GM21737 (cell line): ENCODE measurements at regions not wholly inside any gene's neighbourhood (a gene's known extent, or its start where the extent isn't known, plus 50 kb on each side); places are given as distances from the start of the nearest gene placed in this dataset.

Experiments used
- ATAC-seq: cut with Tn5 transposase; IDR thresholded peaks from one replicate; pipeline ENCODE4 v1.9.1; 2021; ENCODE audit warnings: mild to moderate bottlenecking, moderate library complexity; ENCODE audit not compliant: unreplicated experiment

DNA sequence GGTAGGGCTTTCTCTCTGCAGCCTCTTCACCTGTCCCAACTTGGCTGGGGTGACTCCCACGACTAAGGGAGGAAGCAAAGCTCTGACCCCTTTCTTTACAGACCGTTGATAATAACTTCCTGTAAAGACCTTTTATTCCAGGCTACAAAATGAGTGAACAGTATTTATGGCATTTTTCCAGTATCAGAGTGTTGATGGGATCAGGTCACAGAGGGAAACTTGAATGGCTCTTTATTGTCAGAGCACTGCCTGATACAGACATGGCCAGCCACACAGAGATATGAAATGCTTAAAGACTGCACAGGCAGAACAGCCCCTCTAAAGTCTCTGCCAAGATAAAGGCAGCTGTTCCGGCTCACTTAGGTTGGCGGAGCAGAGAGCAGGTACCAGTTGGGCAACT is 1033.9 kb upstream of the NR2F2 start:
- no peak for ATAC-seq

DNA sequence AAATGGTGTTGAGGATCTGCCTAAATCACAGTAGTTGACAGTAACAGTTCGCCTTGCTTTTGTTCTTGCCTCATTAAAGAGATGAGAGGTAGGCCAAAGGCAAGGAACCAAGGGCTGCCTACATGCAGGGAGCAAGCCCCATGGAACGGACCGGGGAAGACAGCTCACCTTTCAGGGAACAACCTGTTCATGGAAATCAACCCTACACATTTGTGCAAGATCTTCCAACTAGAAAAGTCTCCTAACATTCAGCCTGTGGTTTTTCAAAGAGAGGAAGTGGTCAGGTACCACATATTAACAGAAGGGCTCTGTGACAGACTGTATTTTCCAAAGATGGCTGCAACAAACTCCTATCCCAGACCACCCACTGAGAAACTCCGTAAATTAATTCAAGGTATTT is 1031.8 kb upstream of the NR2F2 start:
- no peak for ATAC-seq

DNA sequence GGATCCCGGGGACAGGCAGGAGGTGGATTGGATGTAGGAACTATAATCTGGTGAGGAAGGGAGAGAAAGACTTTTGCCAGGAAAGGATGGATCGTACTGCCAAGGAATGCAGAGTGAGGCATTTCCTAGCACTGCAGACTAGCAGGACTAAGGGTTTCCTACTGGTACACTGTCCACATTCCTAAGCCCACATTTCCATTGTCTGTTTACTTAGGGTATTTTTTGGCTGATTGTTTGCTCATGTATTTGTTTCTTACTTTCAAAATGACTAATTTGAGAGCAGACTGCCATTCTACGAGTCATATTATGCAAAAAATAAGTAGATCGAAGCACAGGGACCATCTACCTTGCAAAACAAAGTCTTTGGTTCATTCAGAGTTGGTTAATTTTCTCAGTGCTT is 1029.5 kb upstream of the NR2F2 start:
- no peak for ATAC-seq

DNA sequence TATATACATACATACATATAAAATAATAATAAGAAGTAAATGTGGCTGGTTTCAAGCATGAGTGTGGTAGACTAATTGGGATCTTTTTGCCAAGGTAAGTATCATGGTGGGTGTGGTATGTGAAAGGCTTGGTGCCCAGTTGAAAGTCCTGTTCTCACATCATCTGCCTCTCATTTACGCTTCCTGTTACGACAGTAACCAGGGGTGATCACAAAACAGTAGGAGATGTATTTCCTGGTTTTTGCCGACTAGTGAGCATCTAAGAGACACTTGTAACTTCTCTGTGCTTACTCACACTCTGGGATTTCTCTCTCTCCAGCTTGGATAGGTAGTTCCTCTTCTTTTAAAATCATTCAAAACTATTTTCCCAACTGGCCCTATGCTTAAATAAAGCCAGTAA is 1028.3 kb upstream of the NR2F2 start:
- ATAC-seq: no peak

DNA sequence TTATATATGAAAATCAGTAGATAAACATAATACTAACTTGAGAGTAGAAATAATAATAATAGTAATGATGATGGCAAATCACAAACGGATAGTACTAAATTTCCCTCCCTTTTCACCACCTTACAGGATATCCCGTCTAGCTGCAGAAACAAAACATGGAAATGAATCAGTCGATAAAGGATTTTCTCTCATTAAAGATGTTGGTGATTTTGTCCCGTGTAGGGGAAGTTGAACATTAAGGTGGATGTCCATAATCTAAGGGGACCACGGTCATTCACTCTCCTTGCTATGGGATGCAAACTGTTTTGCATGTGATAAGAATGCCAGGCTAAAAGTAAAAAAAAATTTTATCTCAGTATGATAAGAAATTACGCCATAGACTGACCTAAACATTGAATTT is 1027.7 kb upstream of the NR2F2 start:
- ATAC-seq: no peak

DNA sequence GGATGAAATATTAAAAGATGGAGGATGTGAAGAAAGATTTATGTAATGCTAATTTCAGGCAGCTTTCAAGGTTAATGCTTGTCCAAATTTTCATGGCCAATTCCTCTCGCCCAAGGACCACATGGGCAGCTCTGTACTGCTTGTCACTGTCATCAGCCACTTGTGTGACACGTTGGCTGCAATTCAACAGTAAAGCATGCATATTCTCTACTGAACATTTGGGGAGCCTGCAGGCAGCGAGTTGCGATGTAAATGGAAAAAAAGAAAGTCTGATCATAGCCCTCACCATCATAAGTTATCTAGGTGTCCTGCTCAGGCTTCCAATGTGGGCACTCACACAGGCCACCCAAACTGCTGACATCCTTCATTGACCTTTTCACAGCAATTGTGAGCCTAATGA is 1026.8 kb upstream of the NR2F2 start:
- ATAC-seq: no peak

DNA sequence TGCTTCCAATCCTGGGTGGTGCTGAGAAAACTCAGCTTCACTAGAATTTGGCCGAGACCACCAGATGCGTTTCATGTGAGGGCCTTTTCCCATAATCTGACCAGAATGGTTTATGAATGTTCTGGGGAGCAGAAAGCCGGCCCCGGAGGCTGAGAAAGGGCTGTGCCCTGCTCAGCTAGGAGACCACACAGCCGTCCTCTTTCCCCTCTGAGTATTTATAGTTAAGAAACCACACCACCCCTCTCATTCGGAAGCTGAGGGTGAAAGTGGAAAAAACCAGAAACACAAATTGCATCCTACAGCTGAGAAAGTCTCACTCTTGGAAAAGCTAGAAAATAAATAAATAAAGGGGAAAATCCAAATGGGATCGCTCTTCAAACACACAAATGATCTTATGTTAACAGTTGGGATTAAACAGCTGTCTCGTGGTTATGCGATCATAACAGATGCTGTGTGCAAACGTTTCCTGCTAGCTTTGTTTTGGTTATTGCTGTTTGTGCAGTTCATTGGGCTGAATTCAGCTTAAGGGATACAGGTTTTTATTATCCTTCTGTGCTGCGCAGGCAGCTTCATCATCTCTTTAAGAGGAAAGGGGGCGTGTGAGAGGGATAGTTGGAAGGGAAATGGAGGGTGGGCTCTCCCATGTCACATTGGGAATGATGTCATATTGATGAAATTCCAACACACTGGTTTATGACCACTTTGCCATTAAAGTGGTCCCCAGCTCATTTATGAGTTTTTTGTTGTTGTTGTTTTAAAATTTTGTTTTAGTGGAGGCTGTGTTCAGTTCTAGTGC is 1026.2 kb upstream of the NR2F2 start:
- no peak for ATAC-seq

DNA sequence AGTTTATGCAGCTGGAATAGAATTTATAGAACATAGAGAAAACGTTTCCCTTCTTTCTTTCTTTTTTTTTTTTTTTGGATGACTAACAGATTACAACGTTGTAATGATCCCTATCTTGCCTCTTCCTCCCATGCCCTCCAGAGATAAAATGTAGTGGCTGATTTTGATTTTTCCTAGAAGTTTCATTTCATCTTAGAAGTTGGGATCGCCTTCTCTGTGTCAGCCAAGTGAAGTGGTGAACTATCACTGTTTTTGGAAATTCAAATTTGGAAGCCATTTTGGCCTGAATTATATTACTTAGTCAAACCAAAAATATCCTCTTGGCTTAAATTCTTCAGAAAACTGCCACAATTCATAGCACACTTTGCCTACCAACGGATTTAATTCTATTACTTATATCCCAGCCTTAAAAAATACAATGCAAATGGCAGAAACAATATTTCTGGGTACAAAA is 1025.5 kb upstream of the NR2F2 start:
- no peak for ATAC-seq

DNA sequence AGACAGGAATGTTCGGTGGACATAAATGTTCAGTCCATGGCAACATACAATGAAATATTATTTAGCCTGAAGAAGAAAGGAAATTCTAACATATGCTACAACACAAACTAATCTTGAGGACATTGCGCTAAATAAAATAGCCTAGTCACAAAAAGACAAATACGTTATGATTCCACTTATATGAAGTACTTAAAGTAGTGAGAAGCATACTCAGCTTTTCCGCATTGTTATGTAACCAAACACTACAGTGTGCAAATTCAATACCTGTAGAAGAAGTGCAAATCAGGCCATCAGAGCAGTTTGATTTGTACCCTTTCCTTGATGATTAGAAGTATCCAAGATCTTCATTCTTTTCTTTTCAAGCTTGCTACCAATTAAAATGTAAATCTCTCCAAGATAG is 1023.4 kb upstream of the NR2F2 start:
- no peak for ATAC-seq

DNA sequence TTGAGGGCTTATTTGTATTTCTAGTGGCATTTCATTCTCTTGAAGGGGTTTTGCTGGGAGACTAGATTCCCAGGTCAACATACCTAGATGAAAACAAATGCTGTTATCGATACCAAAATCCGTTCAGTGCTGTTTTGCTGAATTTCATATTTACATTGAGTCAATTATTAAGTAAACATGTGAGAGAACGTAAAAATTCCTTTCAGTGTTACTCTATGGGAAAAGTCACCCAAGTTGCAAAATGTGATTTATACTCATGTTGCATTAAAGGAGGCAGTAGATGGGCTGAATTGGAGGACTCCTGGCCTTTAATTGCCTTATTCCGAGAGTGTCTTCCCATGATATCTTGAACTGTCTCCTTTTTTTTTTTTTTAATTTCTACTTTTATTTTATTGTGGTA is 1011.3 kb upstream of the NR2F2 start:
- no peak for ATAC-seq

DNA sequence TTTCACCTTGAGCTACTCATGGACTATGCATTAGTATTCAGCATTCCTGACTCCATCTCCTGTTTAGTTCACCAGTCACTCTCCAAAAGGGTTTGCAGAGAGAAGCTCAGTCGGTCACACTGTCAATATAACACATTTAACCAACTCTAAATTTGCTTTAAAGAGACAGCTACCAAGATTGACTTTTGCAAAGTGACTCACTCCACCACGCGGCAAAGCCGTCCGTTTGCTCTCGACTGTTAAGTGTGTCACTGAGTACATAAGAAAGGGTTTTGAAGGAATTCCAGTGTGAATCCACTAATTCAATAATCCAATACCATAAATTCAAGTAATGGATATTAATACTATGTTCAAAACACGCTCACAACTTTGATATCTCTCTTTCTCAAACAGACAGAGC is 1006.7 kb upstream of the NR2F2 start:
- no peak for ATAC-seq

DNA sequence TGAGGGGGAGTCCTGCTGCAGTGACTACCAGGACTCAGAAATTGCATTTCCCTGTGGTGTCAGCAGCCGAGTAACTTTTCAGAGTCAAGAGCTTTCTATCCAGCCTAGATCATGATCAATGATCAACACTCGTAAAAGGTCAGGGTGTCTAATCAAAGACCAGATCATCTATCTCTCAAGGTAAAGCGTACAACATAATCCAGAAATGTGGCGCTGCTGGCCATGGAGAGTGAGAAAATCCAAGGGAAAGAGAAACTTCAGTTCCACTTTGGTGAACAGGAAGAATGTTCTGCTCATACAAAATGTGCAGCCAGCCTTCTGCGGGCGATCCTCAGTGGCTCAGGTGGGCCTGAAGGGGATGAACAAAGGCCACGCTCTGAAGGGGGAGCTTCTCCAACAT is 1005.8 kb upstream of the NR2F2 start:
- no peak for ATAC-seq

DNA sequence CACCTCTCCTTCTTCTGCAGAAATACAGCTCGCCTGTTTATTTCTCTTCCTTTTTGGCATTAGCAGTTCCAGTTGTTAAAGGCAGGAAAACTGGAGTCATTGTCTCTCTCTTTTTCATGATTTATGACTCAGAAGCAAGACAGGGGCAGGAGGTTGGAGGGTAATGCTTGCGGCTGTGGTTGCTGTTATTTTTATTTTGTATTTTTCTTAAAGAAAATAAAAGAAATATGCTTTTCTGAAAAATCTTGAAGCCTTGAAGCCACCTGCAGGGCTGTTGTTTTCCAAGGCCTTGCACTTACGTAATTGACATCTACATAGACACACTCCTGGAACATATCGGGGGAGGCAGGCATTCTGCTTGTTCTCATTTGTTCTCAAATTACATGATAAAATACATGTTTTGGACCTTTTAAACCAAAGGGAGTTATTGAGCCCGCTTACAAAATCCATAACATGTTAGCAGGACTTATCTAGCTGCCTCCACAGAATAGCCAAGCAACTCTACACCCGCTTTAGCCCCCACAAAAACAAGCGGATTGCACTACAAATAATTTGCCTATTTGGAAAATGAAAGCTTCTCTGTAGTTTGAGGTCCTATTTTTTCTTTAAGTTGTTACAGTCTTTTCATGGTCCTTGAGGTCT is 1004.6 kb upstream of the NR2F2 start:
- ATAC-seq: no peak

DNA sequence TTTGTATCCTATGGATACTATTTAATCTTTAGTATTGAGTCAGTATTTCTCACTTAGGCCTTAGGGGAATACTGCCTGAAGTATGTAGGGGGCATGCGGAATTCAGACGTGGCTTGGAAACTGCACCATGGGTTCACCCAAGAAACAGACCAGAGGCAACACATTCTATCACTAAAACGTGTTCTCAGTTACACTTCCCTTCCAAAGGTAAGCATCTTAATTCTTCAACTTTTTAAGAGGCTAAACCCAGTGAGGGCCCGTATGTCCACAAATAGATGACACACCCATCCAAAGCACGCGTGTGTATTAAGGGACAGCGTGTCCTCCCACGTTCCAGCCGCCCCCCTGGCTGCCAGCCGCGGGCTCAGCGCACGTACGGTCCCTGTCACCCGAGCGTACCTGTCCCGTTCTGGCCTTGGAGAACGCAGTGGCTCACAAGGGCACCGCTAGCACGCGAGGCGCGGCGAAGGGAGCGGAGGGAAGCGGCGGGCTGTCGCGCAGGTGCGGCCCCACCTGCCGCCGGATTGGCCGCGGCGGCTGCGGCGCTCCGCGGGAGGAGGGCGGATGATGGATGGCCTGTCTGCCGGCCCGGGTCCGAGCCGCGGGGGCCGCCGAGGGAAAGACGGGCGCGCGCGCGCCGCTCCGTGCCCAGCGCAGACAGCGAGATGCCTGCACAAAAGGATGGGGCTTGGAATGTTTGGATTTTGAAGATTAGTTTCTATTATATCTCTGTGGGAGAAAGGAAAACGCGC is 1003.9 kb upstream of the NR2F2 start:
- ATAC-seq: no peak

DNA sequence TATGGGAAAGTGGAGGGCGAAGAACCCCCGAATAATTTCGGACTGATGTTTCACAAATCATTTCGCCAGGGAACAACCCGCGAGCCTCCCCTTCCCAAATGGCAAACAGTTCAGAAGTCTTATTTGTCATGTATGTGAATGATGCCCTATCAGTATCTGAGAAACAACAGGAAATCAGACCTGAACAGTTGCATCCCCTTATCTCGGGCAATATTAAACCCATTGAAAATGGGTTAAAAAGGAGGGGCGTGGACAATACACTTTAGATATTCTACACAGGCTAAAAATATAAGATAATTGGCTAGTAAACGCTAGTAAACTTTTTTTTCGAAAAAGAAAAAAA is 1003.3 kb upstream of the NR2F2 start:
- ATAC-seq: no peak

DNA sequence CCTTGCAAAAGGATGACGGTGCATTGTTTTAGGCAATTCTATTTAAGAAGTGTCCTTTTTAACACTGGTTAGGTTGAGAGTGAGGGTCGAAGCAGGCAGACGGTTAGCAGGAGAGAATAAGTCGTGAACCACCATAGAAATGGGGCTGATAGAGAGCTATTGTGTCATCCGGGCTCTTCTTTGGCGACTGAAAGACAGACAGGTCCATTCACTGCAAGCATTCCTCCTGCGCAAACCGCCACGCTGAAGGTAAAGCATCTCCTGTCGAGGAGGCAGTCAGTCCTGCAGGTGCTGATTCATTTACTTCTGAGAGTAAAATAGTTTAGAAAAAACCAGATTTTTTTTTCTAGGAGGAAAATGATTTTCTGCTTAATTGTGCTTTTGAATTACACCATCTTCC is 1002.8 kb upstream of the NR2F2 start:
- ATAC-seq: no peak

DNA sequence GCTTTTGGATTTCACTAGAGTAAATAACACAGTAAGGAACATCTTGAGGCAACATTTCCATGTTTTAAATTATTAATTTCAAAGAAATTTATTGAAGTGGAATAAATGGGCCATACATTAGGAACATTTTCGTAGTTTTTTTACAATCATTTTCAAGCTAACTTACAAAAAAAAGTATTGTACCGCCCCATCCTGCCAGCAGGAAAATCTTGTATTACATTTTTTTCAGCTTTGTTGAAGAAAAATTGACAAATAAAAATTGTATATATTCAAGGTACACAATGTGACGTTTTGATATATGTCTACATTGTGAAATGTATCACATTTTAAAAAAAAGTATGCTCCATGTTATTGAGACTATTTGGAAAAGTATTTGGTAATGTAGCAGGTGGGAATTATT is 1001.9 kb upstream of the NR2F2 start:
- no peak for ATAC-seq

DNA sequence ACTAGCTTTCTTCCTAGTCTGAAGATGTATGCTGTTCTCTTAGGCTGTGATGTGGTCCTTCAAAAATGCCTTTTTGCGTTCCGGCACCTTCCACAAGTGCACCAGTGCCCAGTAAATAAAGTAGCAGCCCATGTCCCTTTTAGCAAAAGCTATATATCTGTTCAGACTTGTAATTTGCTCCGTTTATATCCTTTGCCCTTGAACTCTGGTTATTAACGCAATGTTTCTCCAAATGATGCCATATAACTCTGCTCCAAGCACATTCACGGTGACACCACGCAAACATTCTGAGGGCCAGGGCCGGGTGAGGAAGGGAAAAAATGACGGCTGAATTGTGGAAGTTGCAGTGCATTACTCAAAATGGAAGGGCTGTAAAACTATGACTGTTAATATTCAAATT is 1001.1 kb upstream of the NR2F2 start:
- ATAC-seq: no peak

DNA sequence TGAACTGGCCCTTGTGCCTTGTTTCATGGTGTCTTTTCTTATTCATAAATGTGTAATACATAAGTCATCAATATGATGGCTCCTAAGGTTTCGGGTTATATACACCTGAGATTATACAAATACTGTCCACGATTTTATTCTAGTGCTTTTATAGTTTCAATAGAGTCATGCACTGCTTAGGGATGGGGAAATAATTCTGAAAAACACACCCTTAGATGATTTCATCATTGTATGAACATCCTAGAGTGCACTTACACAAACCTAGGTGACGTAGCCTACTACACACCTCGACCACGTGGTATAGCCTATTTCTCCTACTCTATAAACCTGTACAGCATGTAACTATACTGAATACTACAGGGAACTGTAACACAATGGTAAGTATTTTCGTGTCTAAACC is 988.8 kb upstream of the NR2F2 start:
- ATAC-seq: no peak

DNA sequence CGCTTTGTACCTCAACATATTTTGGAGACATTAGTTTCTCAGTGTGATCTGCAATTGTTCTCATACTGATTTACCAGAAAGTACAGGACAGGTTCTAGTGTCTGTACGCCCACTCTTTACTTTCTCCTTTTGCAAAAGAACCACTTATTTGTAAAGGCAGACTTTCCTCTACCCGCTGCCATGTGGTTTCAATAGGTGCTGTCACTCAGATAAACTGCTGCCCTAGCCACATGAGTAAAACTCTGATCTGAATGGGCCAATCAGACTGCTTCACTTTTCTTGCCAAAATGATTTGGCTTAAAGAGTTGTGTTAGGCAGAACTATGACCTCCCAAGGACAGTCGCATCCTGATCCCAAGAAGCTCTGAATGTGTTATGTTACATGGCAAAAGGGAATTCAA is 984.6 kb upstream of the NR2F2 start:
- no peak for ATAC-seq

DNA sequence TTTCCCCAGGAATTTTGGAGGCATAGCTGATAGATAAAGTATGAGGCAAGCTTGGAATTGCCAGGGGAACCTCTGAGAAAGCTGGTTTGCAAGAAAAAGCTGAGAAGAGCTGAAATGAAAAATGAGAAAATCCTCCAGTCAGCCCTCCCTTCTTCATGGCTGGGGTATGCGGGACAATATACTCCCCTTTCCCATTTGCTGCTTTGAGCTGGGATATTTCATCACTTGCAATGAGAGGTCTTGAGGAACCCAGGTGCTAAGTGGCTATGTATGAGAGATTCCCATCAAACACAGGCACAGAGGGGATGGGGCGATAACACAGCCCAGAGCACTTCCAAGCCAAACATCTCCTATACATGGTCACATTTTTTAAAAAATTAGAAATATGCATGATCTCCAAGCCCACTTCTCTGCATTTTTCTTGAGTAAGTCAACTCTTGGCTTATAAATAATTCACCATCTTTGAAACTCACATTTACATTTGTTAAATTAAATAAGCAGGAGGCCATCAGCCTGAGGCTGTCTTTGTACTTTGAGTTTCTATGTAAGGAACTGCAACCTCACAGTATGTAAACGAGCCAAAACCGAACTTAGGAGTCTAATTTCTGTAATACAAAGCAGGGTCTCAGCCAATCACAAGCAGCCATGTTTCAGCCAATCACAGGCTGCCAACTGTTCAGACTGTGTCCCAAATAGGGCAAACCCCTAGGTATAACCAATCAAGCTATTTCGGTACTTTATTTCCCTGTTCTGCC is 983.6 kb upstream of the NR2F2 start:
- no peak for ATAC-seq
